GM19351 (cell line): ENCODE measurements at regions not wholly inside any gene's neighbourhood (a gene's known extent, or its start where the extent isn't known, plus 50 kb on each side); places are given as distances from the start of the nearest gene placed in this dataset.
"Not testable (repeated sequence)": the region's sequence is repeated elsewhere in the genome, so short reads cannot be mapped to it uniquely, and the experiment has no call there.

Experiments
- ATAC-seq: cut with Tn5 transposase; IDR thresholded peaks from one replicate; pipeline ENCODE4 v1.9.1; 2021; ENCODE audit warnings: mild to moderate bottlenecking, moderate library complexity; ENCODE audit not compliant: unreplicated experiment

DNA sequence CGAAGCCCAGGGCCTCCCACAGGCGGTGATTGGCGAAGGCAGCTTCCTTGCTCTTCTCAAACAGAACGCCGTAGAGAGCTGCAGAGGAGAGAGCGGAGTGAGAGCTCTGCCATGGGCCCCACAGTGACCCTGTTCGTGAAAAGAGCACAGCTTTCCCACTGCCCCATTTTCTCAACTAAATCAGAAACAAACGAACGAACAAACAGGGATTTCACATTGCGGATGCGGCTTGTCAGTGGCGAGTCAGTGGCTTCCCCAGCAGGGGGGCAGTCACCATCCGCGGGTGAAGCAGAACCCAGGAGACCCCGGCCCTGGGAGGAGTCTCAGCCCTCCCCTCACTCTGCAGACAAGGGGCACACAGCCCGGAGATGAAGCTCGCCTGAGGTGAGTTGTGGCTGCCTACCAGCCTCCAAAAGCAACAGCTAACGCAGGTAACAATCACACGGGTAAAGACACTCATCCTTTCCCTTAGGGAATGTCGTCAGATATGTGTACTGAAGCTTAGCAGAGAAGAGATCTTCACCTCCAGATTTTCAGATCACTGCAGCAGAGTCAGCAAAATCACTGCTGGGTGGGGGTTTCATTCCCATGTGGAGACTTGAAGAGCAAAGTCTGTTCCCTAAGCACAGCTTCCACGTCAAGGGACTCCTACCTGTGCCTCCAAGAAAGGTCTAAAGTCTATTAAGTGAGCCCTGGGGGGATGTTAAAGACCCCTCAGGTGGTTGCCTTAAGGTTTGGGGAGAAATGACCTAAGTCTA is 51.2 kb upstream of the GPR31 start:
- ATAC-seq = no peak

DNA sequence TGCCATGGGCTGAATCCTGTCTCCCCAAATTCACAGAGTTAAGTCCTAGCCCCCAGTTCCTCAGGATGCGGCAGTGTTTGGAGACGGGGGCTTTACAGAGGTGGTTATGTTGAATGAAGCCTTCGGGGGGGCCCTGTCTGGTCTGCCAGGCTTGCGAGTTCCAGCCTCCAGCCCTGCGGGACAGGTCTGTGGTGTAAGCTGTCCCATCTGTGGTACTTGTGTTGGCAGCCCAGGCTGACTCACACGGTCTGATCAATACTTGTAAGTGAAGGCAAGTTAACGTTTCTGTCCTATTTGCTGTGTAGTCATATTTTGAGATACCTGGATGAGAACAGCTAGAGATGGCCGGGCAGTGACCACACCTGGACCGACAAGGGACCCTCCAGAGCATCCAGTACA is 51.8 kb upstream of the GPR31 start:
- ATAC-seq = no peak

DNA sequence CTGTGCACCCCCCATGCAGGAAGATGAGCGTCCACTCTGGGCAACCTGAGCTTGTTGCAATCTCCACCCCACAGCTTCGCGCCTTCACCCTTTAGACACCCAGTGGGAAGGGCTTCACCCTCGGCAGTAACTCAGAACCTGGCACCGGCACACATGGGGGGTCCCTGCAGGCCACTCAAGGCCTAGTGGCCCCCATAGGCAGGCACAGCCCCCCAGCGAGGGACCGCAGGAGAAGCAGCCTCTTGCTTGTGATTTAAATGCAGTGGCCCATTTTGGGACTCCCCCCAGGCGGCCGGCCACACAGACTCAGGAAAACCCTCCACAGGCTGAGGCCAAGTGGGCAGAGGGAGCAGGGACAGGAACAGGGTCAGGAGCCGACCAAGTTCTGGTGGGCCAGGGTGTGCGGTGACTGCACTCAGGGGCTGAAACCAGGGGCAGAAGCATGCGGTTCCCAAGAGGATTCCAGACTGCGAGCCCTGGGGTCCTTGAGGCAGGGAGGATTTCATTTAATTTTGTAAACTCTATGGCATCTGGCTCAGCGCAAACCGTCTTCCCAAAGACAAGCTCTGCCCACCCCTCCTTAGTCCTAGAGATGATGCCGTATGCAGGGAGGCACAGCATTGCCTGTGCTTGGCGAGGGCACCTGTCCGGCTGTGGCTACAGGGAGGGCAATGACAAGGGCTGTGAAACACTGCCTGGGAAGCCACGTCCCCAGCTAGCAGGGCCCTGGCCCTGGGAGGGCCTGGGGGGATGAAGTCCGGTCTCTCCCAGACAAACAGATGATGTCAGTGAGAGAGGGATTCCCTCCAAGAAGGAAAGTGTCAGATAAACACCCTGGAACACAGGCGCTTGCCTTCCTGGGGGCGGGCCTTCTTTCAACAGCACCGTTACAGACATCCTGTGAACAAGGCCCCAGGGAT is 52.9 kb upstream of the GPR31 start:
- no peak for ATAC-seq

DNA sequence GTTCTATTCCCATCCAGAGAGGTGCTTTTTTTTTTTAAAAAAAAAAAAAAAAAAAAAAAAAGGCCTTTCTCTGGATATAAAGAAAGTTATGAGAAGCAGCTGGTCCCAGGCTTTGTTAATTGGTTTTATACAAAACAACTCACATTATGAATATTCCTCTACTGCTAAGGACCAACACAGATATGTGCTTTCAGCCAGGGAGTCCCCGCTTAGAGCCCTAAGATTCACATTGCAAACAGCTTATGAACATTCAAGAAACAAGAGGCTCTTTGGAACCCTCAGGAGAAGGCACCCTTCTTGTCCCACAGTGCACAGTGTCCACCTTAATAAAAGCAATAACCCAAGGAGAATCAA is 53.5 kb upstream of the GPR31 start:
- ATAC-seq = no peak

DNA sequence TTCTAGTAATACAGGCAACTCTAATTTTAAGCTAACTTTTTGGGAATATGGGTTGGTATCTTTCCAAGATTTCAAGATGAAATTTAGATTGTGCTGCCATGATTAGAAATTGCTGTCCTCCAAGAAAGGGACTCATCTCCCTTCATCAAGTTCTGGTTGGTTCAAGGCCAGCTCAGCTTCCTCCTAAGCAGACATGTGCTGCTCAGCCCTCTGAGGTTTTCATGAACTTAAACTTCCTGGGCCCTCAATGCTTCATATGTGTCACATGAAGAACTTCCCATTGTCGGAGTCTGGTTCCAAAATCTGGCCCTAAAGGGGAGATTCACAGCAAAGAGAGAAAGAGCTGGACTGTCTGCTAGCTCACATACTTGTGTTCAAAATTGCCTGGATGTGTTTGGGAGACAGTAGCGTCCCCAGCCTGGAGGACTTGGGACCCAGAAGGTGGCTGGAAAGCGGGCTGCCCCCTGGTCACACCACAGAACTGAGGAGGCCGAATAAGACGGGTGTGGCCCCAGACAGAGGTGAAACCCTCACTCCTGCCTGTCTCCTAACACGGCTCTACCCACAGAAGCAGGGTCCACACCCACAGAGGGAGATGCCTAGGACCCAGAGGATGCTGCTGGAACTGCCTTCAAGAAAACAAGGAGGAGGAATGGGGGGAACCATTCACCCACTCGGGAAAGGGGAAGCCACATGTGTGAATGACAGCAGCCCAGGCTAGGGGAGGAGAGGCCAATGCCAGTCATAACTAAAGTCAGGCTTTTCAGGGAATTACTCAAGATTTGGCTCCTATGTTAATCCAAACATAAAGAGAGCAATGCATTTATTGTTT is 54.3 kb upstream of the GPR31 start:
- ATAC-seq = peak; percentile 28

DNA sequence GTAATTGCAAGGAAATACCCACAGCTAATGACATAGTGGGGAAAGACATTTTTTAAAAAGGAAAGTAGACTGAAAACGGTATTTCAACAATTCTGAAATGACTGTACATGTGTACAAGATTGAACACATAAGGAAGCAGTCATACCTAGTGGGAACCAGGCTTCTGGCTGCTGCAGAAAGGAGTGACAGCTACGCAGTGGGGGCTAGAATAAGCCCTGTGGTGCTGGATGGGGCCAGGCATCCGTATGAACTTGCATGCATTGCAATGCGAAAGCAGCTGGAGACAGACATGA is 54.9 kb upstream of the GPR31 start:
- ATAC-seq = peak; percentile 92

DNA sequence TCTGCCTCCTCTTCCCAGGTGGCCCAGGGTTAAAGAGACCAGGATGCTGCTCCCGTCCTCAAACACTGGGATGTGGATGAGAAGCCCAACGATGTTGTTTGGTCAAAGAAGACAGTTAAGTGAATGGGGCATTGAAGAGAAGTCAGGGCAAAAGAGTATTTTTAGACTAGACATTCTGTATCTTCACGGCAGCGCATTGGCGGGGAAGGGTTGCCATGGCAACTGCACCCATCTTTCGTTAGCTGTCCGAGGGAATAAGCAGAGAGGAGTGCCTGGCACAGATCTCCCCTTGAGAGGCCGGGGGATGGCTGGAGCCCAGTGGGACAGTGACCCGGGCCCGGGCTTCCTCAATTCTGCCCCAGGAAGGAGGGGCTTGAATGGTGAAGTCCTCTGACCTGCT is 56.4 kb upstream of the GPR31 start:
- no peak for ATAC-seq

DNA sequence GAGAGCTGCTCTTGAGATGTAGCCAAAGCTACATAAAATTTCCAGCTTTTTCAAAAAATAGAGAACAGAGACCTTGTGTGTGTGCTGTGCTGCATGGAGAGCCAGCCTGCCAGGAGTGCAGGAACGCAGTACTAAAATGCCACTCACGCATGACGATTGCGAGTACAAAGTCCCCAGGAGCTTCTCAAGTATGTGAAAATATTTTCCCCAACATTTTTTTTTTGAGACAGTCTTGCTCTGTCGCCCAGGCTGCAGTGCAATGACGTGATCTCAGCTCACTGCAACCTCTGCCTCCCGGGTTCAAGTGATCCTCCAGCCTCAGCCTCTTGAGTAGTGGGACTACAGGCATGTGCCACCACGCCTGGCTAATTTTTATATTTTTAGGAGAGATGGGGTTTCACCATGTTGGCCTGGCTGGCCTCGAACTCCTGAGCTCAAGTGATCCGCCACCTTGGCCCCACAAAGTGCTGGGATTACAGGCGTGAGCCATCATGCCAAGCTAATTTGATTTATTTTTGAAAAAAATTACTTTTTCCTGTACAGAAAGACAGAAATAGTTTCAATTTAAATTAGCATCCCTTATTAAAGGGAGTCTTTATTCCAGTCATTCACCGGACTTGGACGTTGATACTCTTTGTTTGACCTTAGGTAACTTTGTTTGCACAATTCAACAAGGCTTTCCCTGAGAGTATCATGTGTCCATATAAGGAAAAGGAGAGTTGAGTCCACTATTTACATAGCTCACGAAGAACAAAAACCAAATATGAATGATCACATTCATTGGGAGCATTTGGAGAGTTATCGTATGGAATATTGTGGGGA is 57.9 kb upstream of the GPR31 start:
- ATAC-seq = not testable (repeated sequence)

DNA sequence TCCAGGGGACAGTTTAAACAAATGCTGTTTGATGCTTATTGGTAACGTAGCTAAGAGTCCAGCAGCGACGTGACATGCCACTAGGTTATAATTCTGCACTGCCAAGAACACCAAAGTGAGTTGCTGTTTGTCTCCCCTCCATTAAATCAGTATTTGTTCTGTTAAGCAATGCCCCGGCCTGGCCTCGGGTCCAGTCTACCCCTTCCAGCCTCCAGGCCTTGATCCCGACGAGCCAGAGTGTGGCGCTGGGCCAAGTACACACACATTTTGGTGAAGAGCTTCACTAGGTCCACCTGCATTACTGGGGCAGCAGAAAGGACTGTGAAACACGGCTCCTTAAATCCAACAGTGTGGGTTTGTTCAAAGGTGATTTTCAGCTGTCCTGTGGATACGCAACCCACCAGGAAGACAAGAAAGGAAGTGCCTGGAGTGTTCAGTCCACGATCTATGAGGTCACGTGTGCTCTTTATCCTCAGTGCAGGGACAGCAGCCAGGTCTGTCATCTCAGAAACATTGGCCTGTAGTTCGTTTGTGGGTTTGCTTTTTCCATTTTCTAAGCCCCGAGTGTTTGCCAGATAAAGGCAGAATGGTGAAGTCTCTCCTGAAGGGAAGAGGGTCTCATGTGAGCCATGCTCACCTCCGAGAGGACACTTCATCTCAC is 58.7 kb upstream of the GPR31 start:
- not testable (repeated sequence) for ATAC-seq

DNA sequence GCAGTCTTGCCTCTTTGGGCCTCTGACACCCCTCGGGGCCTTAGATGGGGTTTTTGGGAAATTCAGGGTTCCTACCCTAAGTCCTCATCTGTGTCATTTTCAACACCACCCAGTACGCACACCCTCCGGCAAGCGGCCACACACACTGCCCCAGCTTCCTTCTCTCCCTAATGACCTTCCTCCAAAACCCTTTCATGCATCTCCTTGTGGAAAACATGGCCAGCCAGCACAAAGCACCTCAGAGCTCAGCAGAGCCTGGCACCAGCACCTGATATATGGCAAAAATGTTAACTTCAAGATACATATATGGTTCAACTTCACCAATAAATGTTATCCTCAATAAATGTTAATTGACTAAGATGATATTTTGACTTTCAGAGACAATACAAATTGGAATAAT is 59.3 kb upstream of the GPR31 start:
- not testable (repeated sequence) for ATAC-seq

DNA sequence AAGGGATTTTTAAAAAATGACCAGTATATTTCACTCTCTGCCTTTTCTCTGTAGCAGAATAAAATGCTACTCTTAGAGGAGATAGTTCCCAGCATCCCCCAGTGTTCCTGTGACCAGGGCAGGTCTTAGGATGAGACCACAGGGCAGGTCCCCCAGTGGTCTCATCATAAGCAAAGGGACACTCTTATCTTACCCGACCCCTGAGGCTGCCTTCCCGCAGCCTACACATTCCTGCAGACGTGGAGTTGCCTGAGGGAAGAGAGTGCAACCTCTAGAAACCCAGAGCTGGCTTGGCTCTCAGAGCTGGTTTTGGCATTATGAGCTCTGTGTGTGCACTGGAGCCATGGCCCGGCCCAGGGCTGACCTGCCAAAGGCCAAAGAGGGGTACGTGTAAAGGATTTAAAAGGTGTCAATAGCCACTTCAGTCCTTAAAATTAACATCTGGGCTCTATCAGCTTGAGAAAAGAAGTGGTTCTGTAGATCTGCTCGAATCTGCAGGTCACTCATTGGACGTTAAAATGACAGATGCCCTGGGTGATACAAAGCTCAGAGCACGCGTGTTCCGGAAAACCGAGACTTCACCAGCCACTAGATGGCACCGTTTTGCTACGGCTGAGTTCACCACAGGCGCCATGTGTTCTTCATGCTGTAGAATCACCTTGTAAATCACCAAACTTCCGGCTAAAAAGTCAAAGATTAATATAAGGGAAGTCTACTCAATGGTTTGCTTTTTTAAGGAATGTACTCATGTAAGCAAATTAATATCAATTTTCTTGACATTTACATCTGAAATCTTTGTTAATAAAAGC is 60.4 kb upstream of the GPR31 start:
- ATAC-seq = peak; percentile 90

DNA sequence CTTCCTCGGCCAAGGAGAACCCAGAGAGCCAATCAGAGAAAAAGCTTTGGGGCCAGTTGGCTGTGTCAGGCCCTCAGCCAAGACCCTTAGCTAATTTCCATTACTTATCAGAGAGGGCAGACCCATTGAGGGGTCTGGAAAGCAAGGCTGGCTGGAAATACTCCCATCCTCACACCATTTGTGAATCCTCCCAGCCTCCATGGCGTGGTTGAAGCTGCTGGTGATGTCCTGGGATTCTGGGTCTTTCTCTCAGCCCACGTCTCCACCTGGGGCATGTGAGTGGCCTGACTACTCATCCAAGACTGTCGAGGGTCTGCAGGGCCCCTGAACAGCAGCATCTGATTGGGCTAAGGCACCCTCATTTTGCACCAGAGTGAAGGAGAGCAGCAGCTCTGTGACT is 61.3 kb upstream of the GPR31 start:
- ATAC-seq = not testable (repeated sequence)

DNA sequence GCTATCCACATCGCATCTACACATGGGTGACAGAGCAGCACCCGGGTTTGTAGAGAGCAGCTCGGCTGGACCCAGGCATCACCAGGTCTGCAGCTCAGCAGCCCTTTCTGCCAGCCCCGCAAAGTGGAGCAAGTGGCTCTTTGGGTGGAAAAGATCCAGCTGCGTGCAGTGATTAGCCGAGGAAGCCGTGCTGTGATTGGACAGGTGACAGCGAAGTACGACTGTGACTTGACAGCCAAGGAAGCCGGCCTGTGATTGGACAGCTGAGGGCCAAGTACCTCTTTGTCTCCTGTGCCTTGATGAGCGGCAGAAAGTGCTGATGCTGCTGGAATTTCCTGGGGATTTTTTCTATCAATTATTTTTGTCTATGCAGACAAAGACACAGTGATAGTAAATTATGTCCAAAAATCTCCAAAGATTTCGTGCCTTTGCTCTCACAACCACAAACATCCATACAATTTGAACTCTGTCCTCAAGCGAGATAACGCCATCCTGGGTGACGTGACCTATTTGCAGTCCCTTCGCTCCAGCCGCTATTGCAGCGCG is 62.3 kb upstream of the GPR31 start:
- ATAC-seq = no peak

DNA sequence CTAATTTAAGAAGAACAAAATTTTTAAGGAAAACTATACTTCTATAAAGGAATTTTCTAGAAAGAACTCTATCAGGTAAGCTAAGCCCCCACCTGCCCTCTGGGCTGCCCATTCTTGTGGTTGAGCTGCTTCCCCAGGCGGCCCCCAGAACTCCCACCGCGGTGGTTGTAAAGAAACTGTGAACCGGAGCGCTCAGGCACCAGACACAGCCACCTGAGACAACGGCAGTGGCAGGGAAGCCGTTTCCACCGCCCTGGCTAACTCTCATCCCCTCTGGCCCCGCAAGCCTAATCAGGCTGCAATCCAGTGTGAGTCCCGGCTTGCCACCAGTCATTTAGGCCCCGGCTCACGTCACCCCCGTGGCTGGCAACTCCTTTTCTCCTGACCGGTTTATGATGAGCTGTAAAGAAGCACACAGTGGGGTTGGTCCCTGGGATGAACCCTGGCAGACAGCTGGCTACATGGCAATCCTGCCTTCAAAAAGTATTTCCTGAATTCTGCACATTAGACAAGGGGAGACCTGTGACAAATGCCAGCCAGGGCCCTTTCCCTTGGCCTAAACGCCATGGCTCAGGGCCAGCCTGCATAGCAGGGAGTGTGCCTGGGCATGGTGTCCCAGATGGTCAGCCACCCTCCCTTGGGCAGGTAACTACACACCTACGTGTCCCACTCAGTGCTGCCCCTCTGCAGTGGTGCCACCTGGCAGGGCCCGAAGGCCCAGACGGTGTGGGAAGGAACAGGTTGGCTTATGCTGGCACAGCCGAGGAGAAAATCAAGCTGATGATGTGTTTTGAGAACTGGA is 63.8 kb upstream of the GPR31 start:
- ATAC-seq = no peak

DNA sequence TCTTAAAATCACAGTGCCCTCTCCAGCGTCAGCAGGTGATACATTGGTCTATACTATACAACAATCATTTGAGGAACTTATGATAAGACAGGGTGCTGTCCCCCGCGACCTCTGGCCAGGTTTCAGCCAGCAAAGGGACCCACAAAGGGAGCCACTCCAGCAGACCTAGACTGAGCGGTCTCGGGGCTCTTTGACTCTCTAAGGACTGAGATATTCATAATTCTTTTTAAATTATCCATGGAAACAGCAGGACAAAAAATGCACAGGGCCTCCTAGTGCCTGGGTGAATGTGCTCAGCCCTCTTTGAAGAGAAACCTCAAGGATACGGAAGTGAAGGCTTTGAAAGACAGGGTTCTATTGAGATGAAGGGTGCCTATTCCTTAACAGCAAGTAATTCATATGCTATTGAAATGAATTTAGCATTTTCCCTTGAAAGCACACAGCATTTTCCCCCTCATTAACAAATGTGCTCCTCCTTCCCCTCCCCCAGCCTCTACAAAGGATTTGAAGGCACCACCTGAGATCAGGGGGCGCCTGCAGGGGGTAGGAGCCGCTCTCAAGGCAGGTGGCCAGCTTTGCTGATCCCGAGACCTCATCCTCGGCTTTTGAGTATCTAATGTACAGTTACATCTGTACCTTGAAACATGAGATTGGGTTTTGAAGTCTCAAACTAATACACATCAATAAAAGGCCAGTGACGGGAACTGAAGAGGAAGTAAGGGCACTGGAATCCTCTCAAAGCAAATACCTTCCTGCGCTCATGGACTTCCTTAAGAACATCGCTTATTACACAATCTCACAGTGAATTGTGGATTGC is 65.3 kb upstream of the UNC93A start:
- ATAC-seq = not testable (repeated sequence)

DNA sequence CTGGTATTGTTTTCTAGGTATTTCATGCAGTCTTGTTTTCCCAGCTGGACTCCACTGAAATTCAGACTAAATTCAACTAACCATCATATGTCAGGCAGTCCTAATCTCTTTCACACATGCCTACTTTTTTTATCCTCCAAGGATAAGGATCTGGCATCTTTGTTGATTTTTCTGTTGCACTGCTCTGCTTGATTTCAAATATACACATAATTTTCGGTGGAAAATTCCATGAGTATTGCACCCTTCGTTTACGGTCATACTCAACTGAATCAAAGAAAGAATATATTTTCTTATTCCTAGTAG is 64.8 kb upstream of the UNC93A start:
- no peak for ATAC-seq

DNA sequence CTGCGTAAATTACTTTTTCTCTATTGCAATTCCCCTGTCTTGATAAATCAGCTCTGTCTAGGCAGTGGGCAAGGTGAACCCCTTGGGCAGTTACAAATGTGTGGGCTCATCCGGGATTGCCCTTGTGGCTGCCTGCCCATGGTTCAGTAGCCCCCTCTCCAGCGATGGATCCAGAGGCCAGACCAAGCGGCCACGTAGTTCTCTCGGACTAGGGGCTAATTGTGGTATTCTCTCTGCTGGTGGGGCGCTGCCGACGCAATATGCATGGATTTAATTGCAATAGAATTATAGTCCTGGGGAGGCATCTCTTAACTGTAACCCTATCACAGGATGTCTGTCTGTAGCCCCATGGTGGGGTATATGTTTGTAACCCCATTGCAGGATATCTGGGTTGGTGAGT is 64.3 kb upstream of the UNC93A start:
- no peak for ATAC-seq

DNA sequence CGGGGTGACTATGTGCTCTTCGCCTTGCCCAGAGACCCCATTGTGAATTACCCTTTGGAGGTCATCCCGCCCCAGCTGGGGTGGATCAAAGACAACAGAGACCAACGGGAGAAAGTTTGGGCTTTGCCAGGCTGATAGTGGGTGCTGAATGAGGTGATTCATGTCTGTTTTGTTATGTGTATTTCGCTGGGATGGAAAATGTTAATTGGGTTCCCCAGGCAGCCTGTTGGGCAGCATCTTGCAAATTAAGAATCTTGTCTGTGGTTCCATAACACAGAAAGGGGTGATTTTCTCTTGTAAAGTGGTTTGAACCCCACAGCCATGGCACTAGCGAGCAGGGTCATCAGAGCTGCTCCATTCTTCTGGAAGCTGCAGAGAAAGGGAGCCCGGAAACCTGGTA is 63.1 kb upstream of the UNC93A start:
- no peak for ATAC-seq
